CD4-positive, alpha-beta T cell treated with Interleukin-2 at 100 ng/mL for 4 hours (primary cell): ENCODE measurements at regions not wholly inside any gene's neighbourhood (a gene's known extent, or its start where the extent isn't known, plus 50 kb on each side); places are given as distances from the start of the nearest gene placed in this dataset.

Experiments used
- DNase-seq: peaks from one replicate; pipeline ENCODE4 v3.0.0-alpha.2; 2020; ENCODE audit warnings: low spot score

DNA sequence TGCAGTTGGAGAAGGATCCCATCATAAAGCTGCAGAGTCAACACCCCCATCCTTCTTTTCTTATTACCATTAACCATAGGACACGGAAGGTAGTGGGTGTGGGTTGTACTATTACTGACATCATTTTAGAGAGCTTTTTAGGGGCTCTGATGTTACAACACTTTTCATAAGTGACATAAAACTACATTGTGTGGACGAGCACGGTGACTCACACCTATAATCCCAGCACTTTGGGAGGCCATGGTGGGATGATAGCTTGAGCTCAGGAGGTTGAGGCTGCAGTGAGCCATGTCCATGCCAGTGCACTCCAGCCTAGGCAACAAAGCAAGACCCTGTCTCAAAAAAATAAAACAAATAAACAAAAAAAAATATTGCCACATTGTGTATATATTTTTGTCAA, 167.1 kb downstream of the DUSP6 start:
- DNase-seq: no peak

- DNase-seq: no peak
These were observed 168.3 kb downstream of the DUSP6 start for GRCh38 chr12:89183985-89184435.

- peak; percentile 21 for DNase-seq
These were observed 170.9 kb downstream of the DUSP6 start for GRCh38 chr12:89181271-89181920.

DNA sequence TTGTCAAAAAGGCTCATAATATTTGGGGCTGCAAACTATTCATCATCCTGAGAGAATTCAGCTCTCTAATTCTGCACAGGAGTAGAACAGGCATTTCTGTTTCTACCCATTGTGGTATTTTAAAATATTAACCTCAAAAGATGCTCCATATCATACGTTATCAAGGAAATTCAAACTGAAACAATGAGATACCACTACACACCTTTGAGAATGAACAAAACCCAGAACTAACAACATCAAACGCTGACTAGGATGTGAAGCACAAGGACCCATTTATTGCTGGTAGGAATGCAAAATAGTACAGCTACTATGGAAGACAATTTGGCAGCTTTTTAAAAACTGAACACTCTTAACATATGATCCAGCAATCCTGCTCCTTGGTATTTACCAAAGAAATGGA, 171.8 kb downstream of the DUSP6 start:
- DNase-seq: no peak

GRCh38 chr12:89179983-89180382, 172.3 kb downstream of the DUSP6 start:
- DNase-seq: no peak

DNA sequence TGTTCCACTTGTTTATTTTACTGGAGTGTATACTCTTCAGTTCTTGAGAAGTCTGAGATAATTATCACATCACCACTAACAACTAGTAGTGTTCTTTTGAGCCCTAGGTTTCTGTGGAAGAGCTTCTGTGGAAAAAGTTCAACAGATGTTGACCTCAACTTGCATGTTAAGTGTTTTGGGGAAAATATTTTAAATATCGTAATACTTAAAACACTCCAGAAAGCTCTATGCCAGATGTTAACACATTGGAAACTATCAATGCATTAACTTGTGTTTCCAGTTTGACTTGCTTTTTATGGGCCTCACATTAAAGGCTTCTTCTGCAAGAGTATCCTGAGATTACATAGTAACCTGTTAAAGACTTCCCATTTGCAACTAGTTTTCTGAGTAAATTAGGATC, 173.1 kb downstream of the DUSP6 start:
- DNase-seq: no peak

DNA sequence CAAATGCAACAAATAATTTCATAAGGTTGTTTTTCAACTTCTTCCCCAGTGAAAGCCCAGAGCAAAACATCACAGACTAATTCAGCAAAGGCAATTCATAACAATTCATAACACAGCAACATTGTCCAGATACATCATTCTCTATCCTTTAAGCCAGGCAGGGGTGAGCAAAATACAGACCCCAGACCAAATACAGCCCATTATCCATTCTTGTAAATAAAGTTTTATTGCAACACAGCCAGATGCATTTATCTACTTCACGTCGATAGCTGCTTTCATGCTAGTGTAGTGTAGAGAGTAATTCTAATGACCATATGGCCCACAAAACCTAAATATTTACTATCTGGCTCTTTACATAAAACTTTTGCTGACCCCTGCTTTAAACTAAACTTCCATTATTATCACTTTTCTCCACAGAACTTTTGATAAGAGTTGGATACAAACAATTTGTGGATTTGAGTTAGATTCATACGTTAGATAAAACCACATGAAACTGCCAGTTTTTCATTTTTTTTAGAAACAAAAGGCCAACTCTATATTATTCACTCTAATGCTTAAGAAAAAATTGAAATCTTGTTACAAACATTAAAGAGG, 174.4 kb downstream of the DUSP6 start:
- DNase-seq: no peak

DNA sequence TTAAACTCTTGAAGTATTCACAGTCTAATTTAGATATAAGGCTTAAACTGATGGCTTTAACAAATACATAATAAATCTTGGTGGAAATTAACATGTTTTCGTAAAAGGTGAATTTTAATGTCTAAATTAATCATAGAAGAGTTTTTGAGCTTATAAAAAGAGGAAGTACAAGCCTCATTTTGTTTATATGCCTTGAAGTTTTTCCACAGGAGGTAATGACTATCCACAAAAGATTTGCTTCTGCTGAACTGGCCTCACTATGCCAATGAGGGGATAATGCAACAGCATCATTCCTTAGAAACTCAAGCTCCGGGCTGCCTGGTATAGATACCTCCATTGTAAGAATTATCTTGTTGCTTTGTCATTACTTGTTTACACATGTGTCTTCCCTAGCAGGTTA, 175.6 kb downstream of the DUSP6 start:
- no peak for DNase-seq

DNA sequence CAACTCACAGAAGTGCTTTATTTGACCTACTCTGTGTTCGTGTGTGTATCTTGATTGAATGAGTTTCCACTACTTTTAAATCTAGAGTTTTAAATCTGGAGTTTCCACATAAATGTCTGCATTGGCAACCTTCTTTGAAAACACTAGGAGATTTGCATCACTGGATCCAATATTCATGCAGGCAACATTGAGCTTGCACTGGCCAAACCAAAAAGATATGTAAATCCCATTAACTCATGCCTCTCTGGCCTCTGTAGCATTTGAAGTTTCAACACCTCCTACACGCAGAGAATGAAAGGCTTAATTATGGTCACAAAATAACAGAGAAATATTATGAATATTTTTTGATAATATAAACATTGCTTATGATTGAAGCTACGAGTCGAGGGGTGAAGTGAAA, 178.6 kb downstream of the DUSP6 start:
- no peak for DNase-seq

- DNase-seq: no peak
These were observed 179.2 kb downstream of the DUSP6 start for GRCh38 chr12:89173096-89173495.

DNA sequence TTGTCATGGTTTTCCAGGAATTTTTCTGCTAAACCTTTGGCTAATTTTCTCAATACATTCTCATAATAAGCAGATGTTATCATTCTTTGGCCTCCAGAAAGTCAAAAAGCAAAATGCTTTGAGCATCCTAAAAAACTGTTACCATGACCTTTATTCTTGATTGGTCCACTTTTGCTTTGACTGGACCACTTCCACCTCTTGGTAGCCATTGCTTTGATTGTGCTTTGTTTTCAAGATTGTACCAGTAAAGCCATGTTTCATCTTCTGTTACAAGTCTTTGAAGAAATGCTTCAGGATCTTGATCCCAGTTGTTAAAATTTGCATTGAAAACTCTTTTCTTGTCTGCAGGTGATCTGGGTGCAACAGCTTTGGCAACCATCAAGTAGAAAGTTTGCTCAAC, 180.1 kb downstream of the DUSP6 start:
- no peak for DNase-seq

GRCh38 chr12:89169321-89169720, 183.0 kb downstream of the DUSP6 start:
- no peak for DNase-seq

DNA sequence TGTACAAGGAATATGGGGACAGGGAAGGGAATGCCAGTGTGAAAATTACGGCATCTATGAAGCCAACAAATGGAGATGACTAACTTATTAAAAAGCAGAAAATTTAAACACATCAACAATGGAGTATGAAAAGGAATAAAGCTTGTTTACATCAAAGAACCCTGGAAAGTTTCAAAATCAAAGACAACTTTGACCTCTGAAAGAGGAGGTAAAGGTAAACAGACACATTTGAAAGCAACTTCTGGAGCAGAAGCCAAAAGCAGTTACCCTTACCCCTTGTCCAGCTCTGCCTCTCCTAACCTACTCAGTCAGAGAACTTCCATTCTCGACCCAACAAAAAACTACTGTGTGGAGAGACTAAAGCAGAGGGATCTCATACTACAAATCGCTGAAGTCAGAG, 184.3 kb downstream of the DUSP6 start:
- no peak for DNase-seq

DNA sequence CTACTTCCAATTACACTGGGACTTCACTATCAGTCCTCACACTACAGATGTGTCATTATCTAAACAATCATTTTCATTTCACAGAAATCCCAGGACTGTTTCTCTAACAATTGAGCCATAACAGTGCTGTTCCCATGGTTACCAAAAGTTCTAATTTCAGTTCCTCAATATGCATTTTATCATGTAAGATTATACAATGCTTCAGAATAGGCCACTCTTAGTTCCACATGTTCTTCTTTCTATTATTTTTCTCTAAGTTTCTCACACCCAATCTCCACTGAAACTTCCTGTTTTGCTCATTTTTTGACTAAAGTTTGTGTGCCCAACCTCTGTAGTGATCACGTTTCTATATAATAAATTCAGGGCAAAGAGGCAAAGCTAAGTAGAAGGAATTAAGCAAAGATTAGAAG, 185.8 kb downstream of the DUSP6 start:
- peak; percentile 11 for DNase-seq

DNA sequence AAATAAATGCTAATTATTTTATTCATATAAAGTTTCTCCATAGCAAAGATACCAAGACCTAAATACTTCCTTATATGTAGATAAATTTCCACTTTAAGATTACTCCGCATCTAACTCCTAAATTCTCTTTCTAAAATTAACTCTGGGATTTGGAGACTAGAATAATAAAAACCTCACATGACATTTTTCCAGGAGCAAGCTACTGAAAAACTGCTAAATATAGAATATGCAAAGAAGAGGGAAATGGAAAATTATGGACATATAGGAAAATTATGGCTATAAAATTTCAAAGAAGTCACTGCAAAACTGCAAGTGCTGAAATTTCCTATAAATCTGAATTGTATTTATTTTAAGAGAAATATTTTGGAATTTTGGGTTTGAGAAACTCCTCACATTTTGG, 186.2 kb downstream of the DUSP6 start:
- no peak for DNase-seq

DNA sequence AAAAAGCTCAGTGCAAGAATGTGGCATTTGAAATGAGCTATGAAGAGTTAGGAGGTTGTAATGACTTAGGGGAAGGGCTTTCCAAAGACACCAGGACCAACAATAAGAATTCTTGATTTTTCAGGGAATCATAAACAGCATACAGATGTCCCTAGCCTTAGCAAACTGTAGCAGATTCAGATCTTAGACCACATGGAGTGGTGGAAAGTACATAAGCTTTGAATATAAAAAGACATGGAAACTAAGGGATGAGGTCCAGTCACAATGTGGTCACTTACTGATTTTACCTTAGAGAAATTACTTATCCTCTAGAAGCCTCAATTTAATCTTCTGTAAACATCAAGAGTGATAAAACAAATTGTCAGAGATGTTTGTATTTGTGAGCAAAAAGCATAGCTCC, 186.6 kb downstream of the DUSP6 start:
- DNase-seq: no peak

- no peak for DNase-seq
These were observed 188.4 kb downstream of the DUSP6 start for GRCh38 chr12:89163918-89164317.

GRCh38 chr12:89162589-89163261, 189.6 kb downstream of the DUSP6 start:
- peak; percentile 39 for DNase-seq

DNA sequence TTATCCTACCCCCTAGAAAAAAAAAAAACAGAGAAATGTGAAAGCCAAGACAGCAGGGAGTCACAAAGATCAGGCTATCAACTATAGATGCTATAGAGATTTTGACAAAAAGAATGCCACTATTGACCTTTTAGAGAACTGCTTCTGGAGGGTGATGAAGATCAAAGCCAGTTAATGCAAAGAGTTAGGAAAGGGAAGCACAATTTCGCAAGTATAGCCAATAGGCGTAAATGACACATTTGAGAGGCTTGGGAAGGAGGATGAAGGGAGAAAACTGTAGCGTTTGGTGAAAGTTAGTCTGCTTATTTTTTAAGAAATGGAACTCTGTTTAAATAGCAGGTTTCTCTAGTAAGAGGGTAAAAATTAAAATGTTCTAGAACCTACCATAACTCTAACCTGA, 190.7 kb downstream of the DUSP6 start:
- no peak for DNase-seq

GRCh38 chr12:89160716-89161123, 191.6 kb downstream of the DUSP6 start:
- DNase-seq: peak; percentile 7

DNA sequence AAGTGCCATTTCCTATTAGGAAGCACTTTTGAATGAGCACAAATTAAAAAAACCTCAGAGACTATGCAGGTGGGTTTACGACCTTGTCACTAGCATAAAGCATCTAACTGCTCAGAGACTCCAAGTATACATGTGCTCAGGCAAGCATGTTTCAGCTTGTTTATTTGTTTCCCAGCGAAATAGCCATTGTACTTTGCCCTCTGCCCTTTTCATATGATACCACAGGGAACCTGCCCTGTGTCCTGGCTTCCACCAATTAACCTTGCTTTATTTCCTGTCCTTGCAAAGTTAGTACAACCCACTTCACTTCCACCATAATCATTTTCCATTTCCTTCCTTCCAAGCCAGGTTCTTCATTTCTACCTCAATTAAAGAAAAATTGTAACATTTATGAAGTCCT, 194.9 kb downstream of the DUSP6 start:
- DNase-seq: no peak

- no peak for DNase-seq
These were observed 195.4 kb downstream of the DUSP6 start for GRCh38 chr12:89156862-89157262.

- no peak for DNase-seq
These were observed 196.0 kb downstream of the DUSP6 start for GRCh38 chr12:89156340-89156739.

GRCh38 chr12:89155826-89156225, 196.5 kb downstream of the DUSP6 start:
- DNase-seq: no peak
